Keratinocyte (primary cell): ENCODE measurements at regions not wholly inside any gene's neighbourhood (a gene's known extent, or its start where the extent isn't known, plus 50 kb on each side); places are given as distances from the start of the nearest gene placed in this dataset.

Source experiments
- DNase-seq: peaks from one replicate; pipeline ENCODE4 v3.0.0-alpha.2; 2011; ENCODE audit warnings: low read depth, missing footprints, low spot score
- FAIRE-seq: peaks from 2 replicates; lab custom pipeline; 2011; peaks lifted over from hg19 to GRCh38; lab: Jason Lieb, UNC
- H2AFZ ChIP-seq: 2 replicates; pipeline ENCODE4 v1.6.0; 2012; ENCODE audit warnings: low read length, control low read depth, inconsistent platforms; ENCODE audit not compliant: control insufficient read depth
- H3K27ac ChIP-seq: 2 replicates; pipeline ENCODE4 v1.5.1; 2011; ENCODE audit warnings: low read length; ENCODE audit not compliant: control insufficient read depth, insufficient read depth
- H3K27me3 ChIP-seq: 3 replicates; pipeline ENCODE4 v1.6.0; 2011; ENCODE audit warnings: low read length; ENCODE audit not compliant: control insufficient read depth, insufficient read depth; ENCODE audit errors: extremely low read depth
- H3K36me3 ChIP-seq, 2 experiments: 2 replicates in 1 of 2; 3 replicates in 1 of 2; pipeline ENCODE4 v1.5.1; 2011; ENCODE audit warnings: low read length in 2 of 2, mild to moderate bottlenecking in 1 of 2; ENCODE audit not compliant: control insufficient read depth in 2 of 2, insufficient read depth in 2 of 2; ENCODE audit errors: extremely low read depth in 1 of 2
- H3K4me1 ChIP-seq: 3 replicates; pipeline ENCODE4 v1.5.1; 2011; ENCODE audit warnings: low read length; ENCODE audit not compliant: control insufficient read depth, insufficient read depth; ENCODE audit errors: extremely low read depth
- H3K4me2 ChIP-seq: 3 replicates; pipeline ENCODE4 v1.6.0; 2011; ENCODE audit warnings: low read depth, low read length; ENCODE audit not compliant: control insufficient read depth, insufficient read depth; ENCODE audit errors: extremely low read depth
- H3K4me3 ChIP-seq, 3 experiments: fragments of 200-600 bp in 1 of 3; sonication (generic) in 1 of 3; 2 replicates in 2 of 3; 3 replicates in 1 of 3; pipeline ENCODE4 v1.5.1; 2011 to 2016; ENCODE audit warnings: low read length in 3 of 3, mild to moderate bottlenecking in 3 of 3, control low read depth in 2 of 3, inconsistent platforms in 1 of 3, low read depth in 1 of 3, mixed read lengths in 1 of 3, mixed run types in 1 of 3, moderate library complexity in 1 of 3; ENCODE audit not compliant: control insufficient read depth in 2 of 3, insufficient read depth in 2 of 3; ENCODE audit errors: extremely low read depth in 1 of 3
- H3K79me2 ChIP-seq: 2 replicates; pipeline ENCODE4 v1.6.0; 2012; ENCODE audit warnings: low read length; ENCODE audit not compliant: control insufficient read depth, insufficient read depth
- H3K9ac ChIP-seq: 3 replicates; pipeline ENCODE4 v1.6.0; 2011; ENCODE audit warnings: low read length; ENCODE audit not compliant: control insufficient read depth, insufficient read depth; ENCODE audit errors: extremely low read depth
- H3K9me1 ChIP-seq: 3 replicates; pipeline ENCODE4 v1.6.0; 2011; ENCODE audit warnings: low read length; ENCODE audit not compliant: control insufficient read depth, insufficient read depth; ENCODE audit errors: extremely low read depth
- H3K9me3 ChIP-seq: 2 replicates; pipeline ENCODE4 v1.5.1; 2012; ENCODE audit warnings: low read depth, low read length; ENCODE audit not compliant: control insufficient read depth
- H4K20me1 ChIP-seq: 3 replicates; pipeline ENCODE4 v1.6.0; 2011; ENCODE audit warnings: low read length; ENCODE audit not compliant: control insufficient read depth, insufficient read depth; ENCODE audit errors: extremely low read depth
- CTCF ChIP-seq, 3 experiments: IDR thresholded peaks in 1 of 3; conservative IDR thresholded peaks in 1 of 3; optimal IDR thresholded peaks in 1 of 3; 2 replicates in 2 of 3; 3 replicates in 1 of 3; pipeline versions ENCODE3 to v1.5.1; 2011; ENCODE audit warnings: low read length in 3 of 3, mild to moderate bottlenecking in 3 of 3, moderate library complexity in 2 of 3, control low read depth in 1 of 3, inconsistent platforms in 1 of 3; ENCODE audit not compliant: insufficient read depth in 2 of 3; ENCODE audit errors: extremely low read depth in 1 of 3
- EZH2 ChIP-seq: IDR thresholded peaks from one replicate; pipeline ENCODE4 v1.6.1; 2012; ENCODE audit warnings: inconsistent platforms, mild to moderate bottlenecking, low read length, moderate library complexity
- dilution Hi-C: fragments of 300-500 bp; cut with MboI; formaldehyde crosslinking; loops from one replicate; pipeline ENCODE4 v1.7.0; 2020; ENCODE audit warnings: low sequenced_read_pairs; ENCODE audit not compliant: extremely low pct_ligation_motif_present

DNA sequence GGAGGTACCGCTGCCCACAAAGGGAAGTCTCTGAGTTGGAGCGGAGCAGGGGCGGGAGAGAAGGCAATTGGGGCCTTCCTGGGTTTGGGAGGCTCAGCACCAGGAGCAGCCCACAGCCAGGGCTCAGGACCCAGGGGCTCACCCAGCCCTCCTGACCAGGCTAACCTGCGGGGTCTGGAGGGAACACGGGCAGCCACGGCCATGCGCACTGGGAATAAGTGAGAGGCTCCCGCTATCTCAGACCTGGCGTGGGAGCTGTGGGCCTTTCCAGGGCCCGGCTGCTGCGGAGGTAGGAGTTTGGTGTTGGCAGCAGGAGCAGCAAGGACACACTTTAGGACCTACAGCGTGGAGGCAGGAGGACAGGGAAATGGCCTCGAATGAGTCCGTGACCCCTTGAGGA lies 69.0 kb downstream of the RRM2 start:
- DNase-seq = no peak
- Histone ChIP-seq H3K9me3 (no peaks in the 10 kb centered on the region), H4K20me1 (no peaks in the 10 kb centered on the region), H3K79me2 (no peaks in the 10 kb centered on the region), H3K27ac (no peak overlapping the region), H3K4me2 (no peak overlapping the region), H3K4me3 (no peak overlapping the region), H3K4me1 (no peaks in the 10 kb centered on the region), H3K9ac (no peak overlapping the region), H3K36me3 (no peaks in the 10 kb centered on the region), H3K27me3 (no peaks in the 10 kb centered on the region), H3K9me1 (no peaks in the 10 kb centered on the region), H2AFZ (no peak overlapping the region)
- dilution Hi-C loops = no loop called here
- TF ChIP-seq EZH2 (no peak), CTCF (optimal IDR thresholded peaks at IDR 0.05 in 1 of 3, IDR thresholded peaks at IDR 0.05 in 1 of 3, conservative IDR thresholded peaks at IDR 0.05 in 1 of 3; ENCODE audit: extremely low read depth in 1 of 3, insufficient read depth in 2 of 3, low read length in 3 of 3) (no peak)
- no peak for FAIRE-seq

DNA sequence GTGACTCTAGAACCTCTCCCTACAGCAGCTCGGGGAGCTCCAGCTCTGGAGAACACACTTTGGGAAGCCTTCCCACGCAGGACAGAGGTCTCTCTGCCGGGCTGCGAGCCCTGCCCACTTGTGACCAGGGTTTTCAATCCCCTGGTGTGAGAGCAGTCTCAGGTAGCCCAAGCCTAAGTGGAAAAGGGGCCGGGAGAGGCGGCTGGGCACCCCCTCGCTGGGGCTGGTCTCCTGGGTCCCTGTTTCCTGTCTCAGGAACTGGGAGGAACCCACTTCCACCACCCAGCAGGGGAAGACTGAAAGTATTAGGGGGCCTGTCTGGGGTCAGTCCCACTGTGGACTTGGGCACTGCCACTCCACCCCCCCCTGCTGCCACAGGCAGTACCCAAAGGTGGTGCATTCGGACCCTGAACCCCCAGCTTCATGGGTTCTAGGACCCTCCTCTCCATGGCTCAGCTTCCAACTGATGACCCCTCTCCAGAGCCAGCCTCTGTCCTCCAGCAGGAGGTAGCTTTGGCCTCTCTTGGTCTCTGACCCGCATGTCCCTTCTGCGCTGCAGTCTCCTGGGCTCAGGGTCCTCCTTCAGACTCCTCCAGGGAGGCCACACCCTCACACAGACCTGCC lies 70.0 kb downstream of the RRM2 start:
- H3K4me1 ChIP-seq = no peaks in the 10 kb centered on the region
- no peaks in the 10 kb centered on the region for H3K9me1 ChIP-seq
- TF ChIP-seq EZH2 = no peak
- TF ChIP-seq CTCF (optimal IDR thresholded peaks at IDR 0.05 in 1 of 3, IDR thresholded peaks at IDR 0.05 in 1 of 3, conservative IDR thresholded peaks at IDR 0.05 in 1 of 3; ENCODE audit: extremely low read depth in 1 of 3, insufficient read depth in 2 of 3, low read length in 3 of 3) = no peak
- no peak for FAIRE-seq
- H2AFZ ChIP-seq = no peak overlapping the region
- no peaks in the 10 kb centered on the region for H3K9me3 ChIP-seq
- H3K27me3 ChIP-seq = no peaks in the 10 kb centered on the region
- no peak overlapping the region for H3K27ac ChIP-seq
- H4K20me1 ChIP-seq = no peaks in the 10 kb centered on the region
- no peak for DNase-seq
- no peaks in the 10 kb centered on the region for H3K79me2 ChIP-seq
- H3K36me3 ChIP-seq = no peaks in the 10 kb centered on the region
- H3K4me3 ChIP-seq = no peak overlapping the region
- no peak overlapping the region for H3K9ac ChIP-seq
- dilution Hi-C loops = no loop called here
- H3K4me2 ChIP-seq = no peak overlapping the region
